ENCODE measurements at regions not wholly inside any gene's neighbourhood (a gene's known extent, or its start where the extent isn't known, plus 50 kb on each side); places are given as distances from the start of the nearest gene placed in this dataset.

DNA sequence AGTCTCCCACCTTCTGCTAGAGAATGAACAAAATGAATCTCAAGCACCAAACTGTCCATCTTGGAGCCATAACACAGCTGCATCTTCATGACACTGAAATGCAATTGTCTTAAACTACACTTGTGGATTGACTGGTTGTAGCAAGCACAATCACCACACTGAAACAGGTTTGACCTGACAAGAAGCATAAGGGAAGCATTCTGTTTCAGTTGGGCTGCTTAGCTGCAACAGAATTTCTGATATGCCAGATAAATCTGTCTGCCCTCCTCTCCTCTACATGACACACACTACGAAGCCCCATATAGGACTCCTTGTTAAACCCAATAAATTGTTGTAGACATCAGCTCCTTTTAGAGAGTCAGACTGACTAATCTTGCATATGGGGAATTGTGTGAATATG, 101.8 kb upstream of the NPY2R start:
- TF ChIP-seq, protein P1, sequence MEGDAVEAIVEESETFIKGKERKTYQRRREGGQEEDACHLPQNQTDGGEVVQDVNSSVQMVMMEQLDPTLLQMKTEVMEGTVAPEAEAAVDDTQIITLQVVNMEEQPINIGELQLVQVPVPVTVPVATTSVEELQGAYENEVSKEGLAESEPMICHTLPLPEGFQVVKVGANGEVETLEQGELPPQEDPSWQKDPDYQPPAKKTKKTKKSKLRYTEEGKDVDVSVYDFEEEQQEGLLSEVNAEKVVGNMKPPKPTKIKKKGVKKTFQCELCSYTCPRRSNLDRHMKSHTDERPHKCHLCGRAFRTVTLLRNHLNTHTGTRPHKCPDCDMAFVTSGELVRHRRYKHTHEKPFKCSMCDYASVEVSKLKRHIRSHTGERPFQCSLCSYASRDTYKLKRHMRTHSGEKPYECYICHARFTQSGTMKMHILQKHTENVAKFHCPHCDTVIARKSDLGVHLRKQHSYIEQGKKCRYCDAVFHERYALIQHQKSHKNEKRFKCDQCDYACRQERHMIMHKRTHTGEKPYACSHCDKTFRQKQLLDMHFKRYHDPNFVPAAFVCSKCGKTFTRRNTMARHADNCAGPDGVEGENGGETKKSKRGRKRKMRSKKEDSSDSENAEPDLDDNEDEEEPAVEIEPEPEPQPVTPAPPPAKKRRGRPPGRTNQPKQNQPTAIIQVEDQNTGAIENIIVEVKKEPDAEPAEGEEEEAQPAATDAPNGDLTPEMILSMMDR (IDR thresholded peaks at IDR 0.05) = no peak
- no peak for TF ChIP-seq POLR2A (IDR thresholded peaks at IDR 0.05)

Data from esophagus squamous epithelium (tissue), 4 donors.